Cardiac muscle cell (in vitro differentiated cells and primary cell): ENCODE measurements at regions not wholly inside any gene's neighbourhood (a gene's known extent, or its start where the extent isn't known, plus 50 kb on each side); places are given as distances from the start of the nearest gene placed in this dataset.

Experiments
- DNase-seq, 2 donors: peaks; one replicate each; pipeline versions ENCODE4 v3.0.0 to v3.0.0-alpha.2; 2010 to 2017; ENCODE audit warnings: low read depth in 1 of 2, low spot score in 1 of 2
- H3K27ac ChIP-seq: fragments of 200-600 bp; sonication (generic); 2 replicates; pipeline ENCODE4 v1.5.1; 2016
- H3K27me3 ChIP-seq: fragments of 200-600 bp; sonication (generic); 2 replicates; pipeline ENCODE4 v1.6.0; 2016; ENCODE audit warnings: control low read depth
- H3K36me3 ChIP-seq: fragments of 200-600 bp; sonication (generic); 2 replicates; pipeline ENCODE4 v1.5.1; 2016; ENCODE audit warnings: control low read depth
- H3K4me1 ChIP-seq: fragments of 200-600 bp; sonication (generic); 2 replicates; pipeline ENCODE4 v1.8.1; 2017; ENCODE audit warnings: low read depth, mild to moderate bottlenecking, mixed run types
- H3K4me3 ChIP-seq: fragments of 200-600 bp; sonication (generic); 2 replicates; pipeline ENCODE4 v1.5.1; 2016; ENCODE audit warnings: mild to moderate bottlenecking
- H3K9me3 ChIP-seq: fragments of 200-600 bp; sonication (generic); 2 replicates; pipeline ENCODE4 v1.5.1; 2017; ENCODE audit warnings: low read depth, mild to moderate bottlenecking, control low read depth
- CTCF ChIP-seq: IDR thresholded peaks from 2 replicates; pipeline ENCODE4 v1.5.1; 2012; ENCODE audit warnings: low read depth, mild to moderate bottlenecking, low read length

GRCh38 chr13:76641056-76641455 is 245.1 kb downstream of the KCTD12 start:
- Histone ChIP-seq H3K27ac (no peak overlapping the region), H3K9me3 (no peaks in the 10 kb centered on the region), H3K4me3 (no peak overlapping the region), H3K4me1 (no peaks in the 10 kb centered on the region), H3K36me3 (no peaks in the 10 kb centered on the region), H3K27me3 (peaks cover 7% of the 10 kb centered on the region)
- DNase-seq: peak in 1 of 2 donors; percentile 53
- TF ChIP-seq CTCF: no peak

DNA sequence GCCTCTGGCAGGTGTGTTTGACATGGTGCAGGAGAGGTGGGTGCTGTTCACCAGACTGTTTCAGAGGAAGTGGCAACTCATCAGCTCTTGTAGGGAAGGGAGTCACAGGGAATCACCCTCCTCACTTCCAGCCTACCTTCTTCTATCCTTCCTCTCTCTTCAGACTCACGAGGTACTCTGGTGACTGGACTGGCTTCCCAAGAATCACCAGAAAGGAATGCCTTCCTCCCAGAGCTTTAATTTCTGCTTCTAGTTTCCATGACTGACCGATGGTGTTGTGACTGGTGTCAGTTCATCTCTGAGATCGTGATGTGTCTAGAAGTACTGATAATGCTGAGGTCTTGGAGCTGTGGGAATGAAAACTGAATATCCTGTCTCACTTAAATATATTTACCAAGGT is 247.3 kb downstream of the KCTD12 start:
- H3K4me3 ChIP-seq: no peak overlapping the region
- peaks cover 7% of the 10 kb centered on the region for H3K27me3 ChIP-seq
- peaks cover 4% of the 10 kb centered on the region for H3K4me1 ChIP-seq
- H3K9me3 ChIP-seq: no peaks in the 10 kb centered on the region
- no peaks in the 10 kb centered on the region for H3K36me3 ChIP-seq
- no peak for DNase-seq
- no peak overlapping the region for H3K27ac ChIP-seq
- no peak for TF ChIP-seq CTCF

- peak in 1 of 2 donors; percentile 7 for DNase-seq
- H3K36me3 ChIP-seq: no peaks in the 10 kb centered on the region
- peaks cover 7% of the 10 kb centered on the region for H3K27me3 ChIP-seq
- peaks cover 4% of the 10 kb centered on the region for H3K4me1 ChIP-seq
- H3K27ac ChIP-seq: no peak overlapping the region
- no peak for TF ChIP-seq CTCF
- H3K4me3 ChIP-seq: no peak overlapping the region
- H3K9me3 ChIP-seq: no peaks in the 10 kb centered on the region
Measured at GRCh38 chr13:76638181-76638580, 248.0 kb downstream of the KCTD12 start.

GRCh38 chr13:76637641-76638141 is 248.5 kb downstream of the KCTD12 start:
- H3K4me1 ChIP-seq: peaks cover 4% of the 10 kb centered on the region
- H3K36me3 ChIP-seq: no peaks in the 10 kb centered on the region
- no peak overlapping the region for H3K4me3 ChIP-seq
- H3K9me3 ChIP-seq: no peaks in the 10 kb centered on the region
- peak in 1 of 2 donors; percentile 17 for DNase-seq
- peaks cover 7% of the 10 kb centered on the region for H3K27me3 ChIP-seq
- no peak for TF ChIP-seq CTCF
- no peak overlapping the region for H3K27ac ChIP-seq

DNA sequence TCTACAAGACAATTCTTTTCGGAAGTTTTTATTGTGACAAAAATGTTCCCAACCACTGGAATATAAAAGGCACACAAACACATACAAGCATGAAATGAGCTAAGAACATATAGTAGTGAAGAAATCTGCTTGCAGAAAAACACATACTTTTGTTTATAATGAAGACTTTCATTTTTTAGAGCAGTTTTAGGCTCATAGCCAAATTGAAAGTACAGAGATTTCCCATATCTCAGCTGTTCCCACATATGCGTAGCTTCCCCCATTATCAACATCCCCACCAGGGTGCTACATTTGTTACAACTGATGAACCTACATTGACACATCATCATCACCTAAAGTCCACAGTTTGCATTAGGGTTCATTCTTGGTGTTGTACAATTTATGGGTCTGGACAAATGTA is 249.4 kb downstream of the KCTD12 start:
- peaks cover 4% of the 10 kb centered on the region for H3K4me1 ChIP-seq
- no peak for TF ChIP-seq CTCF
- no peak overlapping the region for H3K4me3 ChIP-seq
- no peaks in the 10 kb centered on the region for H3K9me3 ChIP-seq
- H3K27ac ChIP-seq: no peak overlapping the region
- DNase-seq: peak in 1 of 2 donors; percentile 6
- peaks cover 11% of the 10 kb centered on the region for H3K27me3 ChIP-seq
- no peaks in the 10 kb centered on the region for H3K36me3 ChIP-seq
